ENCODE measurements at regions not wholly inside any gene's neighbourhood (a gene's known extent, or its start where the extent isn't known, plus 50 kb on each side); places are given as distances from the start of the nearest gene placed in this dataset.

GRCh38 chr12:39103552-39104165, 198.3 kb upstream of the CPNE8 start:
- TF ChIP-seq ZNF202 (tag by site-specific recombination; IDR thresholded peaks at IDR 0.05; ENCODE audit: borderline replicate concordance) = no peak
- no peak for TF ChIP-seq ZNF138 (tag by site-specific recombination; IDR thresholded peaks at IDR 0.05; ENCODE audit: borderline replicate concordance)
- TF ChIP-seq ZNF513 (tag by site-specific recombination; IDR thresholded peaks at IDR 0.05) = no peak
- TF ChIP-seq ZNF121 (tag by site-specific recombination; IDR thresholded peaks at IDR 0.05) = no peak
- peak; percentile 68; the same call in 1 of the 2 replicates for TF ChIP-seq ZNF10 (tag by site-specific recombination; IDR thresholded peaks at IDR 0.05)
- no peak for TF ChIP-seq ZNF707 (tag by site-specific recombination; IDR thresholded peaks at IDR 0.05)
- TF ChIP-seq SALL2 (tag by site-specific recombination; IDR thresholded peaks at IDR 0.05; ENCODE audit: borderline replicate concordance) = no peak
- no peak for TF ChIP-seq ZNF776 (tag by site-specific recombination; IDR thresholded peaks at IDR 0.05; ENCODE audit: borderline replicate concordance)
- no peak for TF ChIP-seq ZNF157 (tag by site-specific recombination; IDR thresholded peaks at IDR 0.05)
- peak; percentile 49 for TF ChIP-seq ZNF335 (tag by site-specific recombination; conservative IDR thresholded peaks at IDR 0.05)
- TF ChIP-seq SP7 (tag by site-specific recombination; IDR thresholded peaks at IDR 0.05) = 0 out of 2 replicates have a peak, but pooled peaks have one; percentile 9
- no peak for TF ChIP-seq ZNF404 (tag by site-specific recombination; IDR thresholded peaks at IDR 0.05)
- no peak for TF ChIP-seq ZNF311 (tag by site-specific recombination; IDR thresholded peaks at IDR 0.05; ENCODE audit: borderline replicate concordance)
- TF ChIP-seq ZNF621 (tag by site-specific recombination; IDR thresholded peaks at IDR 0.05) = no peak
- TF ChIP-seq ZNF639 (tag by site-specific recombination; IDR thresholded peaks at IDR 0.05) = no peak
- TF ChIP-seq ZNF2 (tag by site-specific recombination; IDR thresholded peaks at IDR 0.05) = peak; percentile 28; the same call in 1 of the 2 replicates
- TF ChIP-seq ZNF580 (tag by site-specific recombination; IDR thresholded peaks at IDR 0.05) = no peak
- TF ChIP-seq ZNF830 (tag by site-specific recombination; IDR thresholded peaks at IDR 0.05; ENCODE audit: low read depth) = no peak
- peak; percentile 88 for TF ChIP-seq ZNF654 (tag by site-specific recombination; IDR thresholded peaks at IDR 0.05; ENCODE audit: low read depth)
- TF ChIP-seq GLIS1 (tag by site-specific recombination; IDR thresholded peaks at IDR 0.05) = no peak
- no peak for TF ChIP-seq ZNF626 (tag by site-specific recombination; IDR thresholded peaks at IDR 0.05)
- peak; percentile 35; the same call in 1 of the 2 replicates for TF ChIP-seq ZSCAN30 (tag by site-specific recombination; IDR thresholded peaks at IDR 0.05)
- TF ChIP-seq, protein P1, sequence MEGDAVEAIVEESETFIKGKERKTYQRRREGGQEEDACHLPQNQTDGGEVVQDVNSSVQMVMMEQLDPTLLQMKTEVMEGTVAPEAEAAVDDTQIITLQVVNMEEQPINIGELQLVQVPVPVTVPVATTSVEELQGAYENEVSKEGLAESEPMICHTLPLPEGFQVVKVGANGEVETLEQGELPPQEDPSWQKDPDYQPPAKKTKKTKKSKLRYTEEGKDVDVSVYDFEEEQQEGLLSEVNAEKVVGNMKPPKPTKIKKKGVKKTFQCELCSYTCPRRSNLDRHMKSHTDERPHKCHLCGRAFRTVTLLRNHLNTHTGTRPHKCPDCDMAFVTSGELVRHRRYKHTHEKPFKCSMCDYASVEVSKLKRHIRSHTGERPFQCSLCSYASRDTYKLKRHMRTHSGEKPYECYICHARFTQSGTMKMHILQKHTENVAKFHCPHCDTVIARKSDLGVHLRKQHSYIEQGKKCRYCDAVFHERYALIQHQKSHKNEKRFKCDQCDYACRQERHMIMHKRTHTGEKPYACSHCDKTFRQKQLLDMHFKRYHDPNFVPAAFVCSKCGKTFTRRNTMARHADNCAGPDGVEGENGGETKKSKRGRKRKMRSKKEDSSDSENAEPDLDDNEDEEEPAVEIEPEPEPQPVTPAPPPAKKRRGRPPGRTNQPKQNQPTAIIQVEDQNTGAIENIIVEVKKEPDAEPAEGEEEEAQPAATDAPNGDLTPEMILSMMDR (tag by site-specific recombination; IDR thresholded peaks at IDR 0.05) = peak; percentile 73
- no peak for TF ChIP-seq ZBTB21 (tag by site-specific recombination; IDR thresholded peaks at IDR 0.05)
- TF ChIP-seq SP2 (tag by site-specific recombination; IDR thresholded peaks at IDR 0.05) = no peak
- peak; percentile 97 for TF ChIP-seq ZNF660 (tag by site-specific recombination; IDR thresholded peaks at IDR 0.05)
- TF ChIP-seq KLF1 (tag by site-specific recombination; IDR thresholded peaks at IDR 0.05) = no peak
- TF ChIP-seq ZNF223 (tag by site-specific recombination; IDR thresholded peaks at IDR 0.05) = no peak
- no peak for TF ChIP-seq ZNF391 (tag by site-specific recombination; IDR thresholded peaks at IDR 0.05; ENCODE audit: borderline replicate concordance, low read depth)
- TF ChIP-seq ZNF48 (tag by site-specific recombination; IDR thresholded peaks at IDR 0.05) = no peak
- no peak overlapping the region for H3K27ac ChIP-seq (ENCODE audit: extremely low read depth, low read depth, low read length)
- CTCF ChIA-PET = interaction anchor here (0.6 to 4.9 kb wide), 37 partner anchors 10 to 1331 kb away, joined by 3 to 97 read pairs (median 4); partner anchors contain the start of gene CPNE8

More at GRCh38 chr12:39103552-39104165, 198.3 kb upstream of the CPNE8 start:
- POLR2A ChIA-PET = interaction anchor here (1.4 kb wide), 1 partner anchor 183 kb away, joined by 3 read pairs; no protein-coding TSS in a partner anchor
- no peaks in the 10 kb centered on the region for H3K4me1 ChIP-seq (ENCODE audit: control insufficient read depth, insufficient read depth, low read length)
- H3K36me3 ChIP-seq (ENCODE audit: control insufficient read depth in 2 of 2, insufficient read depth in 1 of 2, low read length in 2 of 2) = no peaks in the 10 kb centered on the region
- no peaks in the 10 kb centered on the region for H3K9me3 ChIP-seq (ENCODE audit: control insufficient read depth, insufficient read depth, low read depth, low read length)
- no peak overlapping the region for H3K4me3 ChIP-seq (ENCODE audit: low read depth, low read length)

Data from HEK293 (cell line).